ENCODE measurements at regions not wholly inside any gene's neighbourhood (a gene's known extent, or its start where the extent isn't known, plus 50 kb on each side); places are given as distances from the start of the nearest gene placed in this dataset.

GRCh38 chr1:208520438-208521099 lies 276.4 kb upstream of the PLXNA2 start:
- no peak for DNase-seq

DNA sequence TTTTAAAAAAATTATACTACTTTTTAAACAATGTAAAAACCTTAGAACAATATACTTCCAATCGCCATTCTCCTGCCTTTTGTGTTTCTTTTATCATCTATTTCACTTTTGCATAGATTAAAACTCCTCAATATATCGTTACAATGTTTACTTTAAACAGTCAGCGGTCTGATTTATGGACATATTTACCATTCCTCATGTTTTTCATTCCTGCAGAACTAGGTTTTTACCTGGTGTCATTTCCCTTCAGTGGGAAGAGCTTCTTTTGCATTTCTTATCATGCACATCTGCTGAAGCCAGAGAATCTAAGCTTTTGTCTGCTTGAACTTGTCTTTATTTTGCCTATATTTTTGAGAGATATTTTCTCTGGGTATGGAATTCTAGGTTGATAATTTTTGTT lies 277.4 kb upstream of the PLXNA2 start:
- DNase-seq, result no peak

- no peak for DNase-seq
Measured at GRCh38 chr1:208523007-208523406, 278.8 kb upstream of the PLXNA2 start.

DNA sequence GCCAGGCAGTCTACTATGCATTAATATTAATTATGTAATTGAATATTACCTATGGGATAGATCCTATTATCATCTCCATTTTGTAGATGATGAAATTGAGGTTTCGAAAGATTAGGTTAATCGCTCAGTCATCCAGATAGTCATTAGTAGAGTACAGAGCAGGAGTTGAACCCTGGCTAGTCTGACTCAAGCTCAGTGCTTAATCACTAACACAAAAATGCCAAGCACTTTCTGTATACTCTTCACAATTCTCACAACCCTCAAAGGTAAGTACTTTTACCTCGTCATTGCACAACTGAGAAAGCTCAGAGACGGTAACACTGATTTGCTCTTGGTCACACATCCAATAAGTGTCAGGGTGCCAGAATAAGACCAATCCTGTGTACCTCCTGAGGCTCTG lies 280.2 kb upstream of the PLXNA2 start:
- DNase-seq, result no peak

- DNase-seq, result no peak
Measured at GRCh38 chr1:208524925-208525324, 280.7 kb upstream of the PLXNA2 start.

DNA sequence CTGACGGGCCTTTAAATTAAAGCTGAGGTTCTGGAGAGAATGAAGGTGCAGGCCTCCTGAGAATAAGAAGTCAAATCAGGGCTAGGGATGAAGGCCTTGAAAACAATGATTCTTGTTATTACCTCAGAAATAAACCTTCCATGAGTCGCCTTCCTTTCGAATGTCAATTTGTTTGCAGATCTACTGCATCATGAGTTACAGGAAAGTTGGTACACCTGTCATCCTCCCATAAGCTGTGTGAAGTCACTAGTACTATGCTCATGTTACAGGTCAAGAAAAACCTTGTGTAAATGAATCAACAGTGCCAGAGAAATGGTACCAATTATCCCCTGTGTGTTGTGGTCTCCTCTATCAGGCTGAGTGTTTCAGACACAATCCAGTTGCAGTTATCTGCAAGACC lies 281.2 kb upstream of the PLXNA2 start:
- no peak for DNase-seq

- DNase-seq, result no peak
Measured at GRCh38 chr1:208526613-208527125, 282.5 kb upstream of the PLXNA2 start.

DNA sequence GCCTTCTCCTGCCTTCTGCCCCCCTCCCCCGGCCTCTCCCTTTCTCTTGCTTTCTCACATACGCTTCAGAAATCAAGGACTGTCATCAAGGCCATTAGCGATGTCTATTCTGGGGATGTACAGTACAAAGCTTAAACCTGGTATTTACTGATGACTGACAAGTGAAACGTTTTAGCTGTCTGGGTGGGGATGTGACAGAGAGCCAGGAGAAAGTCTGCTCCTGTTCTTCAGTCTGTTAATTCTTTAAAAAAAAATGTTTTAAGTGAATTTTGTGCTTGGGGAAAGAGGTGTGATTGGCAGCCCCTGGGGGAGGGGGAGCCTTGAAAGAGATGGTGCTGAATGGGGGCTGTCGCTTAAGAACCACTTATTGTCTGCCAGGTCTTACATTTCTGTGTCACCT lies 283.0 kb upstream of the PLXNA2 start:
- no peak for DNase-seq

GRCh38 chr1:208528578-208529240 lies 284.5 kb upstream of the PLXNA2 start:
- no peak for DNase-seq

DNA sequence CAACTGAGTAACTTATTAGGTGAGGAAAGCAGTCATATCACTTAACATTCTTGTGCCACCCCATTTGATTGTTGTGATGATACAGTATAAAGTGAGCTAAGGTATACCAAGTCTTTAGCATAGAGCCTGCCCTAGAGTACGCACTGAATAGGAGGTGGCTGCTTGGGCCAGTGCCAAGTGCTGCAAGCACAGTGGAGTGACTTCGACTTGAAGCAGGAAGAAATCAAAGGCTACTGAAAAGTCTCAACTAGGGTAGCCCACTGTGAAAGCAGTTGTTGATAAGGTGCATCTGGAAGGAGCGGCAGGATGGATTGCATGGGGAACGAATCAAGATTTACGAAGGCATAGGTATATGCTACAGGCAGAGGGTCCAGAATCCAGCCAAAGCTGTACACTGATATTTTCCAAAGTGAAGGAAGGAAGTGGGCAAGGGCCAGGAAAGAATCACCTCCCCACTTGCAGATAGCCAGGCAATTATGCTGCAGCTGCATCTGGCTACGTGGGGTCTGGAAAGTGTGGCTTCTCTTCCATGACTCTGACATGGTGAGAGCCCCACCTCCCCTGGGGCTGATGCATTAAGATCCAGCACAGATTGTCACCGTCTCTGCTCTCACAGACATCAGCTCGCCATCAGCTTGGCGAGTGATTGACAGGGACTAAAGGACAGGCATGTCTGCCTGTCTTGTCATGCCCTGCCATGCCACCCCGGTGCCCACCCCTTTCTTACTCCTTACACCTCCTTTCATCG lies 287.0 kb upstream of the PLXNA2 start:
- DNase-seq, result peak; percentile 2

DNA sequence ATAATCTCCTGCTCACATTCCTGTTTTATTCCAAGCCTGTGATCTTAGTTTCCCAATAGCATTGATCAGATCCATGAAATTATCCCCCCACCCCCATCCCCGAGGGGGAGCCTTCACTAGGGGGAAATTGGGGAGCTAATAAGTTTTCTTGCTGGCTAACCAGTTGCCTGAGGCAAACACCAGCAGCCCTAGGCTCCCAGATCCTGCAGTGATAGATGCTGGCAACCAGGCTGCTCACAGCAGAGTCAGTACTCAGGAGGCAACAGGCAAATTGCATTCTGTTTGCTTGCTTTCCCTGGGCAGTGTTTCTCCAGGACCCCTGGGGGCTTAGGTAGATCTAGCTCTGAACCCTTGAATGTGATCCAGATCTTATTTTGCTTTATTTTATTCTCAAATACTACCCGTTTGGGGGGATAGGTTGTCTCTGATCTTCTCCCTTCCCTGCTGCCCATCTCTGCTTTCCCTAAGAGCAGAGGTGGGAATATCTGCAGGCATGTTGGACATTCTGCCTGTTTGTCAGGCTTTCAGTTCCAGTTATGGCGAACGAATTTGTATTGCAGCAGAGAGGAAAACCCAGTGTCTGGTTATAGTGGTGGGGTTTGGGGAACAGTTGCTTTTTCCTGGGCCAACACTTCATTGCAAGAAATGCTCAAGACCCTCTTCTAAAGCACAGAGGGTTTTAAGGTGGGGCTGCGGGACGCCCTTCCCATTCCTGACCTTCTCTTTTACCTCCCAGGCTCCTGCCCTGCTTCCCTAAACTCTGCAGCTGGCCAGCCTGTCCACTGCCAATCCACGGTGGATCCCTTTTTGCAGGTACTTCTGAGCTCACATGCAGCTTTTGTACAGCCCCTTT lies 289.8 kb upstream of the PLXNA2 start:
- DNase-seq, result no peak

GRCh38 chr1:208534599-208534897 lies 290.4 kb upstream of the PLXNA2 start:
- DNase-seq, result no peak

DNA sequence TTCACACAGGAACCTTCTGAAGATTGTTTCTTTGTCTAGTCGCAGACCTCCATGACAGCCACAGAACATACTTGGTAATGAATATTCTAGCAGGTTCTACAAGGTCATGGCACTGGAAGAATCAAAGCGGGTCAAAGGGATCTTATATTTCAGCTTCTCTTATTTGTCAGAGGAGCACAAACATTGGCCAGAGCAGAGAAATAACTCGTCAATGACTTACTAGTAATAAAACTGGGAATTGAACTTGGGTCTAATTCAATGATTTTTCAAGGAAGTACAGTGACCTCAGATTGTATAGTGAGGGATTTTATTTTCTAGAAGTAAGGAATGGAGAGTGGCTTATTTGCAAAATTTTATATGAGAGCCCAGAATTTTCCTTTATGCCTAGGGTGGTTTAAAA lies 290.8 kb upstream of the PLXNA2 start:
- DNase-seq, result no peak

DNA sequence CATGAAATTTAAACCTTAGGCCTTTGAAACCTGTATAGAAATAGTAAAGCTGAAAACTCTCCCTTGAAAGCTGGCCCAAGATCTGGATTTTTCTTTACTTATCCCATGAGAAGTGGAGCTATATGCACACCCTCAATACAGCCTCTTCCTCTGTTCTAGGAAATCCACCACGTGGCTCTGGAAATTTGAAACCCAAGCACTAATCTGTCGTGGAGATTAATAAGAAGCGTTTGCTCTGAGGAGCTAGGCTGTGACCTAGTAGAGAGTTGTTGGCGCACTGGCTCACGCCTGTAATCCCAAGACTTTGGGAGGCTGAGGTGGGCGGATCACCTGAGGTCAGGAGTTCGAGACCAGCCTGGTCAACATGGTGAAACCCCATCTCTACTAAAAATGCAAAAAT lies 291.3 kb upstream of the PLXNA2 start:
- DNase-seq, result no peak

- DNase-seq, result no peak
Measured at GRCh38 chr1:208536212-208536611, 292.0 kb upstream of the PLXNA2 start.

- no peak for DNase-seq
Measured at GRCh38 chr1:208537198-208537597, 293.0 kb upstream of the PLXNA2 start.

- DNase-seq, result no peak
Measured at GRCh38 chr1:208538078-208538477, 293.9 kb upstream of the PLXNA2 start.

GRCh38 chr1:208538587-208538986 lies 294.4 kb upstream of the PLXNA2 start:
- DNase-seq, result no peak

GRCh38 chr1:208540724-208541123 lies 296.5 kb upstream of the PLXNA2 start:
- no peak for DNase-seq

DNA sequence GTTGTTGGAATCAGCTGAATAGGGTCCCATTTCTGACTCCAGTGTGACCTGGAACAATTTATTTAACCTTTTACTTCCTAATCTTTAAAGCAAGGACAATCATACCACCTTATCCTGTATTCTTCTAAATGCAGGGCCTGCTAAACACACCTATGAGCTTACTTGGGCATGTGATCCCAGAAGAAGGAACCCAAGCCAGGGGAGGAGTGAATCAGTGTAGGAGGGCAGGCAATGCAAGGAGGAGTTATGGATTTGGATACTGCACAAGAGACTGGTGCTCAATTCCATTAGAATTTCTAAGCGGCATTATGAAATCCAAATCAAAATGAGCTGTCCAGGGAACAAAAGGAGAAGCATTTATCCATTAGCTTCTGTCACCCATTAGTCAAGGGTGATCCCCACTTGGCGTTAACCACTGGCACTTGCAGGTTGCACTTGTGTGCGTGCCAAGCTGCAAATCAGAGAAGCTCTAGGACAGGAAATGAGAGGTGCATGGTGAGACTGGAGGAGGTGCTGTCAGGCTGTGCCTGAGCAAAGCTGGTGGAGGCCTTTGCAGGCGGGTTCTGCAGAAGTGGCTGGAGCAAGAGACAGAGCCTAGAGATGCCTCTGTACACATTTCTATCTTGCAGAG lies 297.2 kb upstream of the PLXNA2 start:
- DNase-seq, result no peak

- no peak for DNase-seq
Measured at GRCh38 chr1:208542309-208542708, 298.1 kb upstream of the PLXNA2 start.

DNA sequence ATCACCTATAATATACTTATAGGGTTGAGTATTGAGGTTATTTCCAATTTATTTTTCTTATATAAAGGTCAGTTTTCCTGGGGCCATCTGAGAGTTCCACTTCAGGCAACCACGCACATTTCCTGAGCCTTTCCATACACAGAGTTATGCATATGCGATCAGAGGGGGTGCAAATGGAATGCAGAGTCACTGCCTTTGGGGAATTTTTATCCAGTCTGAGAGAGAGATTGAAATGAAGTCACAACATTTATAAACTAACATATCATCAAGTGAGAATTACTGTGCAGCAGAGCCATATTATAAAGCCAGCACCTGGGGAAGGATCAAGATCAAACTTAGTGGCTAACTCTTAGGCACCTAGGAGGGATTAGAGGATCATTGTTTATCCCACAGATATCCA lies 299.9 kb upstream of the PLXNA2 start:
- no peak for DNase-seq

GRCh38 chr1:208544794-208545193 lies 300.6 kb upstream of the PLXNA2 start:
- no peak for DNase-seq

All from NCI-H1105 treated with DMSO at 0.1 percent for 48 hours (cell line).